ENCODE measurements at regions not wholly inside any gene's neighbourhood (a gene's known extent, or its start where the extent isn't known, plus 50 kb on each side); places are given as distances from the start of the nearest gene placed in this dataset.

DNA sequence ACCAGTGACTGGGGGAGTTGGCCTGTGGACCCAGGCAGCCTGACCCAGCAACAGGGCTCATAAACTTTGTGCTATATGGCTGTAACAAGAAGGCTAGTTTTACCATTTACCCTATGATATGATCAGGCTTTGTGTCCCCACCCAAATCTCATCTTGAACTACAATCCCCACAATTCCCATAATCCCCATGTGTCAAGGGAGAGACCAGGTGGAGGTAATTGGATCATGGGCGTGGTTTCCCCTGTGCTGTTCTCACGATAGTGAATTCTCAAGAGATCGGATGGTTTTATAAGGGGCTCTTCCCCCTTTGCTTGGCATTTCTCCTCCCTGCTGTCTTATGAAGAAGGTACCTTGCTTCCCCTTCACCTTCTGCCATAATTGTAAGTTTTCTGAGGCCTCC lies 111.2 kb upstream of the NLRP1 start:
- peak; percentile 33 for DNase-seq

DNA sequence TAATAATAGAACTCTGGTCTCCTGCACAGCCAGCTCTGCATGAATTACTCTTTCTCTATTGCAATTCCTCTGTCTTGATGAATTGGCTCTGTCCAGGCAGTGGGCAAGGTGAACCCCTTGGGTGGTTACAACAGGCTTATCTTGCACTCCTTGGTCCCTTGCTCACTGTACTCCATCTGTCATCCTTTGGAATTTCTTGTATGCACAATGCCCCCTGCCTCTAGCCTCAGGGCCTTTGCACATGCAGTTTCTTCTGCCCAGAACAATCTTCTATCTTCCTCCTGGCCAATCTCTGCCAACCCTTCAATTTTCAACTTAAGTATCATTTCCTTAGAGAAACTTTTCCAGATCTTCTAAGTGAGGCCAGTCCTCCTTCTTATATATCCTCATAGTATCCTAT lies 114.7 kb upstream of the NLRP1 start:
- no peak for DNase-seq

DNA sequence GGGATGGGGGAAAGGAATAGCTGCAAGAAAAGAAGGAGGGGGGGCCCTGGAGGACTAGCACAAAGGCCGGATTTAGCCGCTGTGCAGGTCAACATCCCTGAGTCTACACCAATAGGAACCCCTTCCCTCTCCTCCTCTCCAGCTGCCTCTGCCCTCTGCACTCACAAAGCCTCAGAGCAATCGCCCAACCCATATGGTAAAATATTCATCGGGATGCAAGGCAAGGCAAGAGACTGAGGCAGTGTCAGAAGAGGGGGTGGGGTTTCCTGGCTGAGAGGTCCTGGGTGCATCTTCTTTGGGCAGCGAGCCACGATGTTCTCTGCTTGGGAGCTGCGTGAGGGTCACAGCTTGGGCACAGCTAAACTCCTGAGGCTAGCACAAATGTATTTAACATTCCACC lies 115.5 kb upstream of the NLRP1 start:
- no peak for DNase-seq

DNA sequence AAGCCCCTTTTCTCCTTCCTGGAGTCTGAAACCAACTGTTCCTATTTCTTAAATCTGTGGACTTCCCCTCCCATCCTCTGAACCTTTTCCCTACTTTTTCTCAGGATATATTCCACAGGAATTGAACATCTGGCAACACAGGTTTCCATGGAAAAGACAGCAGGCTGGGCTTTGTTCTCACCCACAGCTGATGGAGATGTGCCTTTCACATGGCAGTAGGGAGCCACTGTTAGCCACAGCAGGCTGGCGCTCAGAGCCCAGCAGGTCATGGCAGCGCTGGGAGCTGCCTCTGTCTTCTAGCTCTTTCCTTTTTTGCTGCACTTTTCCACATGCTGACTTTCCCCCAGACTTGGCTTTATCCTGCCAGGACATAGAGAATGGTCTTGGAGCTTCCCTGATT lies 116.4 kb upstream of the NLRP1 start:
- no peak for DNase-seq

DNA sequence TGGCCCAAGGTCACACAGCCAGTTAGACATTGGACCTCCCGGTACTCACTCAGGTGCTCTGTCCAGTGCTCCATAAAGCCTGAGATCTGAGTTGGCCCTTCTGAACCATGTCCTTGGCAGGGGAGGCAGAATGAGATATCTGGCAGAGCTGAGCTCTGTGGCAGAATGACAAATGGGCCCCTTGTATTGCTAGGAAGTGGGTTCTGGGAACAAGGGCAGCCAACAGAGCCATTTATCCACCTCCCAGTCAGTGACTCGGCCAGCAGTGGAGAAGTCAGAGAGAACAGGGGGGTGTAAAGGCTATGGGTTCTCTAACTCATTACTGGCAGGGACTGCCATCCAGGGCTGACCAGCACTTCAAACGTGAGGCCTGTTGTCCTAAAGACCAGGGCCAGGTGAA lies 117.1 kb upstream of the NLRP1 start:
- no peak for DNase-seq

DNA sequence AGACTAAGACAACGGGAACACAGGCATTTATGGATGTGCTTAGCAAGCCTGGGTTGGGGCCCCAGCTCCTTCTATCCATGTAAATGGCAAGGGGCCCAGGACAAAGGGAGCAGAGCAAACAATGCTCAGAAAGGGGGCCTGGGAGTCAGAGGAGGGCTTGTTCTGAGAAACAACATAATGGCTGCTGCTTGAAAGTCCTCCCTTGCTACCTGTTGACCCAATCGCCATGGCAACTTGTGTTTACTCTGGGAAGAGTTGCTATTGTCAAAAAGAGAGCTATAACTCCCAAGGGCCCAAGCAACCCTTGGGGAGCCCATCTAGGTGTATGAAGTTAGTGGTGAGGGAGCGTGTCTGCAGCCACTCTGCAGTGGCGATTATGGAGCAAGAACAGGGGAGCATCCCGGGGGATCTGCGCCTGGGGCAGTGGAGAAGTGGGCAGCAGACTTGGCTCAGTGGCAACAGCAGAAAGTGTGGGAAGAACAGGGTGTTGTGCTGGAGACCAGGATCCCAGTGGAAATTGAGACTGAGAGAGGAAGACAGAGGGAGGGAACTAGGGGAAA lies 118.7 kb upstream of the NLRP1 start:
- DNase-seq = no peak

DNA sequence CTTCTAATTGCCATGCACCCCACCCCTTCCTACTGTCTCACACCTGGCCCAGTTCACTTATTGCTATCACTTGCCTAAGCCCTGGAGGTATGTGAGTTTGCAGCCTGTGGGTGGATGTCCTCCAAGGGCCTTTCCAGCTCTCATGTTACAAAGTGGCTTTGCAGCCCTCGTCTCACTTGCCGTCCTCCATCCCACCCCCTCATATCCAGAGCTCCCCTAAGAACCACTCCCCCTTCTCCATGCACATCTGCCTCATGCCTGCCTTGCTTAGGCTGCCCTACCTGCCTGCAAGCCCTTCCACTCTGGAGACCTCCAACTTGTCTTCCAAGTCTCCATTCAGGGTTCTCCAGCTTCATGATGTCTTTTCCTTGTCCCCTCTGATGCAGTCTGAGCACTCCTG lies 119.4 kb upstream of the NLRP1 start:
- DNase-seq = no peak

DNA sequence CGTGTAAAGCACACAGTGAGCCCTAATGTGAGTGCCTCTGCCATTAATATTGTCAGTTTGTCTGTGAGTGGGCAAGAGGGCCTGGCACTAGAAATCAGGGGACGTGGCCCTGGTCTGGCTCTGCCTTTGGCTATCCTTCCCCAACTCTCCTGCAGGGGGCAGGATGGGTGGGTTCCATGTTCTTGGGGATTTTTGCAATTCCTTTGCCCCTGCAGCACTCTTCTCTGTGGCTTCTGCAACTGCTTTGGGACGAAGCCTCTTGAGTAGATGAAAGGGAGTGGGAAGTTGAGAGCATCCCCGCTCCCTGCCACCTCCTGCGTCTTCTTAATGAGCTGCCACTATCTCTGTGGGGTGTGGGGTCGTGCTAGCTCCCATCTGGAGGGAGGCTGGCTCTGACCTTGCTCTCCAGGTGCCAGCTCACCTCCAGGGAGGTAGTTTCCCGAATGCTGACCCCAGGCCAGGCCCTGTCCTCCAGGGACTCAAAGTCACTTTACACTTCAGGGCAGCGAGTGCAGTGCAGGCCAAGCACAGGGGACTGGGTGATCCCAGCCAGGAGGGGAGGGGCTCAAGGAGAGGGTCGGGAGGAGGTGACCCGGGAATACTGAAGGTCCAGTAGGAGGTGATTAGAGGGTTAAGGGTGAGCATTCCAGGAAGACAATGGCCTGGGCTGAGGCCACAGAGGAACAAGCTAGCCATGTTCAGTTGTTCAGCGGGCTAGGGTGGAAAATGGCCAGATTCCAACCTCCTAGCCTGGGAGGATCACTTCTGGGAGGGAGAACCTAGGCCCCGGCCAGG lies 121.0 kb upstream of the NLRP1 start:
- no peak for DNase-seq

DNA sequence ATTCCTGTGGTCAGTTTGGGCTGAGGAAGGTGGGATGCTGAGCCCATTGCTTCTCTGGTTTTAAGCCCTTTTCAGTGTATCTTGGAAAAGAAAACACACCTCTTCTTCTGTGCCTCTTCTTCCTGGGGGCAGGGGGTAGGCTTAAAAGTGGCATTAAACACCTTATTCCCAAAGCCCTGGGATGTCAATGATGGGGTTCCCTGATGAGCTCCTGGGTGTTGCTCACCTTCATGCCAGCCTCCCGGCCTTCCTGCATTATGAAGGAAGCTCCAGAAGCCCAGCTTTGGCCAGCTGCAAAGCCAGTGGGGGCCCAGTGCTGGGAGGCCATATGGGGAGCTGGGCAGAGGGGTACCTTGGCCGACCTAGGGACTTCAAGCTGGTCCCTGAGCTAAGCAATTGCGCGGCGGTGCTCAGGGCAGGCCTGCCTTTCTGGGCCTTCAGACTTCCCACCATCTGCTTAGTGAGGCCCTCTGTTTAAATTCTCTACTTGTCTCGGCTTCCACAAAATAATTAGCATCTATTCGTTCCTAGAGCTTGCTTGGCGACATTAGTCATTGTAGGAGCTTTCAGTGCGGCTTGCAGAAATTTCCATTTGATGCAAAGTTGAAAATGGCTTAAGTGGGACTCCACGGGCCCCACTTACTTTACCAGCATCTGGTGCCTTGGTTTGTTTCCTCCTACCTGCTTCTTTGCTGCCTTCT lies 121.7 kb upstream of the NLRP1 start:
- no peak for DNase-seq

DNA sequence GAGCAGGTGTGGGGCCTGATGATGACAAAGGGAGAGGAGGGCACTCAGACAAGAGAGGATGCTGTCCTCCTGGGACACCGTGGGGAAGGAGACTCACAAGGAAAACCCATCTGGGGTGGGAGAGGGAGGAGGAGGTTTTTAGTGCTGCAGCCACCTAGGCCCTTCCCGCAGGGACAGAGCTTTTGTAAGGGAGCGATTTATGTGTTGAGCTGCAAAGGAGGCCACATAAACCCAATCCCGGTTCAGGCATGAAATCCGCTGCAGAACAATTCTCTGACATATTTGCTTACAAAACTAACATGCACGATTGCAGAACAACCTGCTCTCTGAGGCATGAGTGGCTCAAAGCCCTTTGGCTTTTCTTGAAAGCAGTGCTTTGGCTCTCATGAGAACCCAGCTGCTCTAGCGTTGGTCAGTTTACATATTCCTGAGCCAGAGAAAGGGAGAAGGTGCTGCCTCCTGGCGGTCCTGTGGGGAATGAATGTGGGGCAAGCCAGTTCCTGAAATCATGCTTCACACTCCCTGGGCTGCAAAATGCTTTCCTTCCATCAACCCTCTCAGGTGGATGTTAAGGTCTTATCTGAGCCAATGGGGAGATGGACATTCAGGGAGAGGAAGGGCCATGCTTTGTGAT lies 122.4 kb upstream of the NLRP1 start:
- peak; percentile 29 for DNase-seq

DNA sequence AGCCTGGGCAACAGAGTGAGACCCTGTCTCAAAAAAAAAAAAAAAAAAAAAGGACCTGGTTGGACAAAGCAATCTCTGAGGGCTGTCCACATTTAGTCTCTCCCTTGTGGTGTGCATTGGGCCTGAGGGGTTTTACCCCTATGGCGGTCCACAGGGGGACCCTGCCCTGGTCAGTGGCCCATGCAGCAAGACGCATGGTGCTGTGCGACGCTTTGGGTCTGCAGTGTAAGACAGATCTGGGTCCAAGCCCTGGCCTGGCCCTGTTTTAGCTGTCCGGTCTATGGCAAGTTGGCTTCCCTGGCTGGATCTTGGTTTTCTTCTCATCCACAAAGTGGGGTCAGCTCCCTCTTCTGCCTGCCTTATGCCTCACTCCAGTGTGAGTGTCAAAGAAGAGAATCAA lies 123.2 kb upstream of the NLRP1 start:
- no peak for DNase-seq

DNA sequence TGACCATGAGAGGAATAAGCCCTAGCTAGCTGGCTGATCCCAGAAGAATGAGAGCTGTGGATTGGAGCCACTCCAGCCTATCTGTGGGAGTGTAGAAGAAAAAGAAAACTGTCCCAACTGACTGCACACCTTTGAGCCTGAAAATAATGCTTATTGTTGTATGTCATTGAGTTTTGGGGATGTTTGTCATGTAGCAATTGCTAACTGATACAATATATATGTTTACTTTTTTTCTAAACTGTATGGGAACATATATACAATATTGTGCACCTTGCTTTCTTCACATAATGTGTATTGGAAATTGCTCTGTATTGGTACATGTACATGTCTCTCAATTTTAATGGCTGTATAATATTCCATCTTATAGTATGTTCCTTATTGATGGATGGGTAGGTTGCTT lies 124.0 kb upstream of the NLRP1 start:
- no peak for DNase-seq

DNA sequence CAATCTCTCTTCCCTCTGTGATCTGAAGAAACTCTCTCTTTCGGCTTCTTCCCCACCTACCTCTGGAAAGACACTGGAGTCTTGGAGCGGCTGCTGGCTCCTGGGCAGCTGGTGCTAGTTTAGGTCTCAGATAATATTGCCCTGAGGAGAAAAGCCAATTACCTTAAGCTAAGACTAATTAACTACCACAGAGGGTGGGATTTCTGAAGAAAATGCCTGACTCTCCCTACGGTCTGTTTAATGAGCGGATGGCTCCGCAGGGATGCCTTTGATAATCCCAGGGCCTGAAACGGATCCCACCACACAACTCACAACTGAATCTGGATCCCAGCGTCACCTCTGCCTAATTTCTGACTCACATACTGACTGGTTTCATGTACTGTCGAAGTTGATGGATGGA lies 127.0 kb upstream of the NLRP1 start:
- no peak for DNase-seq

DNA sequence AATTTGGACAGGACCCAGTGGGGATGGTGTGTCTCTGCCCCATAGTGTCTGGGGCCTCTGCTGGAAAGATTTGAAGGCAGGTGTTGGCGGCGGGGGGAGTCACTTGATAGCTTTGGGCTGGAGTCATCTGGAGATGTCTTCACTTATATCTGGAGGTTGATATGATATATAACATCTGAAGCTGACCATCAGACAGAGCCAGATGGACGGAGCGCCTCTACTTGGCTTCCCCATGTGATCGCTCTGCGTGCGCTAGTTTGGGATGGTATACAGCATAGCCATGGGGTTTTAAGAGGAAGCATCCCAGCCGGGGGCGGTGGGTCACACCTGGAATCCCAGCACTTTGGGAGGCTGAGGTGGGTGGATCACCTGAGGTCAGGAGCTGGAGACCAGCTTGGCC lies 130.7 kb upstream of the NLRP1 start:
- DNase-seq = no peak

DNA sequence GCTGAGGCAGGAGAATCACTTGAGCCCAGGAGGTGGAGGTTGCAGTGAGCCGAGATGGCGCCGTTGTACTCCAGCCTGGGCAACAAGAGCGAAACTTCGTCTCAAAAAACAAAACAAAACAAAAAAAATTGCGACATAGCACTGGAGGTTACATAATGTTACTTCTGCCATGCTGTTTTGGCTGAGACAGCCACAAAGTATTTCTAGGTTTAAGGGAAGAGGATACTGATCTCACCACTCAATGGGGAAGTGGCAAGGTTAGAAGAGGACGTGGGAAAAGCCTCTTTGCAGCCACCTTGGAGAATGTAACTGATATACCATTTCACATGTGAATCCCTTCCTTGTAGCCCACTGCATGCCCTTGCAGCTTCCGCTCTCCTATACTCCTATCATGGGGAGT lies 131.2 kb upstream of the NLRP1 start:
- DNase-seq = no peak

DNA sequence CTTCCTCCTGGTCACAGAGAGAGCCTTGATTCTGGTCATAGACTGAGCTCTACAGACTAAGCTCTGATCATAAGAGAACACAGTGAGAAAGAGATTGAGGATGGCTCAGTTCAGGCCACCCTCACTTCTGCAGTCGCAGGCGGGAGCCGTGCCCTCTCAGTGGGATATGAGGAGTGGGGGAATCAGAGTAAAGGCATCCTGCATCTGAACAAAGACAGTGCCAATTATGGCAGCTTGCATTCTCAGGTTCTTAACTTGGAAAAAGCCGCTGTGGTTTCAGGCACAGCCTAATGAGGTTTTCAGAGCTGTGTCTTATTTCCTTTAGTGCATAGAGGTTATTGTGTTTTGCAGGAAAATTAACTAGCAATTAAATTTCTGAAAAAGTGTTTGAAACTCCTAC lies 134.4 kb upstream of the NLRP1 start:
- DNase-seq = no peak

DNA sequence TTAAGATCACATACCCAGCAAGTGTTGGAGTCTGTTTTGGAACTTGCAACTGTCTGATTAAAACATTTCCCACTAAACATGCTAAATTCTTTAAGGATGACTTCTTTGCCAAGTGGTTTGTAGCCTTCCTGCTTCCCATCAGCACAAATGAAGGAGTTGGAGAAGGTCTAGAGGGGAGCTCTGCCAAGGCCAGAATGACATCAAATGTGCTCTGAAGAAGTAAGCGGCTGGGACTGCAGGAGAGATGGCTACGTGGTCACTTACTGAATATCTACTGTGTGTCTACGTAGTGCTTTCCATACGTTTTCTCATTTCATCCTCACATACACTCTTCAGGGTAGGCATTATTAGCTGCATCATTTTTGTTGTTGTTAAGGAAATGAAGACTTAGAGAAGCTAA lies 135.7 kb upstream of the NLRP1 start:
- no peak for DNase-seq

DNA sequence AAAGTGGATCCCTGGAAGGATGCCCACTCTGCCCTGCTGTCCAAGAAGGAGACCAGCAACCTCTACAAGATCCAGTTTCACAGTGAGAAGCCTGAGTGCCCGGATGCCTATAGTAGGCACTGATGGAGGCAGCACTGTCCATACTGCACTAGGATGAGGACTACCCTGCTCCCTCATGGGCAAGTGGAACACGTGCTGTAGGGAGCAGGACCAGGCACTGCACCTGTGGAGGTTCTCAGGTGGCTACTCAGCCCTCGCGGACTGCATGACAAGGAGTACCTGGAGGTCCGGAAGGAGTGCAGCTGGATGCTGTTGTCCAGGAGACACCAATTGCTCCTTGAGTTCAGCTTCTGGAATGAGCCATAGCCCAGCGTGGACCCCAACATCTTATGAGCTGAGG lies 146.1 kb upstream of the NLRP1 start:
- no peak for DNase-seq

DNA sequence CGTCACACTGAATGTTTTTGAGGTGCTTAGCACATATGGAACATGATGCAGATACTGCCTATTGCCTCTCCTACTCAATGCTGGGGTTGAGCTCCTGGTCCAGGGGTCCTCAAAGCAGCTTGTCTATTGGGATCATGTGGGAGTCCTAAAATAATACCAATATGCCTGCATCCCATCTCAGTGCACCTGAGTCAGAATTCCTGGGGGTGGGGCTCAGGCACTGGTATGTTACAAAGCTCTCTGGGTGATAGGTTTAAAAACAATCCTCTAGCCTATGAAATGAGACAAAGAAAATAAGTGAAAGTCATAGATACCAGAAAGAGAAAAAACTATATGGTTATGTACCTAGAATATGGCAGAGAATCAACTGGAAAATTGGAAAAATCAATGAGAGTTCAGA lies 156.6 kb upstream of the NLRP1 start:
- DNase-seq = no peak

DNA sequence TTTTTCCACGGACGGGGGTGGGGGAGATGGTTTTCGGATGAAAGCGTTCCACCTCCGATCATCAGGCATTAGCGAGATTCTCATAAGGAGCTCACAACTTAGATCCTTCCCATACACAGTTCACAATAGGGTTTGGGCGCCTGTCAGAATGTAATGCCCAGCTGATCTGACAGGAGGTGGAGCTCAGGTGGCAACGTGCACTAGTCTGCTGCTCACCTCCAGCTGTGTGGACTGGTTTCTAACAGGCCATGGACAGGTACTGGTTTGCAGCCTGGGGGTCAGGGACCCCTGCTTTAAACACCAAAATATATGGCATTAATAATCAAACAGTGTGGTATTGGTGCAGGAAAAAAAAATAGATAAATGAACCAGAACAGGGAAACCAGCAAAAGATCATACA lies 157.5 kb upstream of the NLRP1 start:
- DNase-seq = no peak

DNA sequence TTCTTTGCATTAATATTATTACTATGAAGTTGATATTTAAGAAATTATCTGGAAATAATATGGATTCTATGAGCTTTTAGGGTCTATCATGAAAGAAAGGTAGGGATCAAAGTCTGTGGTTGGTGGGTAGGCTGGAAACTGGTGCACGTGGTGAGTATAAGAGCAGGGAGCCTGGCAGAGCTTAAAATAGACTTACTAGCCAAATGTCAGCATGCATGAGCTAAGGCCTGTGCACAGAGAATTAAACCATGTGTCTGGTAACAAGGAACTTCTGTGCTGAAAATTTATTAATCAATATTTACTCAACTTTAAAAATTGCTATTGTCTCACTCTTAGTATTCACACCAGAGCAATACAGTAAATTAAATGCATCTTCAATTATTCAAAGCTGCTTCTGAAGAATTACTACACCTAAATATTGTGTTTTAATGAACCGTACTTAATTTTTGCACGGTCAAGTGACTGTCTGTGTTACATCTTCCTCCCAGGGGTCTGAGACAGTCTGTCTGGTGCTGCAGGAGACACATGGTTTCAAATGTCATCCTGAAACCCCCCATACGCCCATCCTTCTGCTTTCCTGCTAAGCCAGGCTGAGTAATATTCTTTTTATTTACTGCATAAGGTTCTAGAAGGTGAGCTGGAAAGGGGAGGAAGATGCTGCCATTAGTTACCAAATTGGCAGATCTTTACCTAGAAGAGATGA lies 161.0 kb upstream of the NLRP1 start:
- DNase-seq = no peak

DNA sequence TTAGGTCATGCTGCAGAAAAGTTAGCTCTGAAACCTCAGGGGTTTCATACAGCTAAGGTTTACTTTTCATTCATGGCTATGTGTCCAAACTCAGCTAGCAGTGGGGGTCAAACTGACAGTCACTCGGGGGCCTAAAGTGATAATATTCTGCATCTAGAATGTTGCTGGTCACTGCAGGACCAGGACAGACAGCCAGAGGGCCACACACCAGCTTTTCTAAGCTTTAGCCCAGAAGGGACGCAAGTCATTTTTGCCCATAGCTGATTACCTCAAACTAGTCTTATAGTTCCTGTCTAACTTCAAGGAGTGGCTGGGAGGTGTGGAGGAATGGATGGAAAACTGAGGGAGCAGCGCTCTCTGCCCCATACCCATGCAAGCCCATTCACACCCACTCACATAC lies 163.0 kb upstream of the NLRP1 start:
- no peak for DNase-seq

DNA sequence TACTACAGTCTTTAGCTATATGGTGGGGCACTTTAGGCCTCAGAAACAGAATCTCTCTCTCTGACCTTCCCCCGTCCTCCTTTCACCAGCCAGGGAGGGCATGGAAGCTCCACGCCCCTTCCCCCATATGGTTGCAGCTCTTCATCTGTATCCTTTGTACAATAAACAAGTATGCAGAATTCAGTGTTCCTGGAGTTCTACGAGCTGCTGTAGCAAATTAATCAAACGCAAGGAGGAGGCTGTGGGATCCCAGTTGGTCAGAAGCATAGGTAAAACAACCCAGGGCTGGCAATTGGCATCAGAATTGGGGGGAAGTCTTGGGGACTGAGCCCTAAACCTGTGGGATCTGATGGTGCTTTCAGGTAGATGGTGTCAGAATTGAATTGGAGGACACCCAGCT lies 163.7 kb upstream of the NLRP1 start:
- no peak for DNase-seq
